AG09319 (cell line): ENCODE measurements at regions not wholly inside any gene's neighbourhood (a gene's known extent, or its start where the extent isn't known, plus 50 kb on each side); places are given as distances from the start of the nearest gene placed in this dataset.

Experiments
- DNase-seq: peaks from one replicate; pipeline ENCODE4 v3.0.0-alpha.2; 2010; ENCODE audit warnings: low read depth; ENCODE audit errors: extremely low read depth
- TF ChIP-seq, protein P1 (sequence below): IDR thresholded peaks from 2 replicates; pipeline ENCODE4 v1.5.1; 2011; ENCODE audit warnings: low read depth, mild to moderate bottlenecking, inconsistent platforms, low read length, moderate library complexity

GRCh38 chr5:89036704-89037489 lies 153.9 kb upstream of the MEF2C start:
- no peak for DNase-seq
- TF ChIP-seq, protein P1, sequence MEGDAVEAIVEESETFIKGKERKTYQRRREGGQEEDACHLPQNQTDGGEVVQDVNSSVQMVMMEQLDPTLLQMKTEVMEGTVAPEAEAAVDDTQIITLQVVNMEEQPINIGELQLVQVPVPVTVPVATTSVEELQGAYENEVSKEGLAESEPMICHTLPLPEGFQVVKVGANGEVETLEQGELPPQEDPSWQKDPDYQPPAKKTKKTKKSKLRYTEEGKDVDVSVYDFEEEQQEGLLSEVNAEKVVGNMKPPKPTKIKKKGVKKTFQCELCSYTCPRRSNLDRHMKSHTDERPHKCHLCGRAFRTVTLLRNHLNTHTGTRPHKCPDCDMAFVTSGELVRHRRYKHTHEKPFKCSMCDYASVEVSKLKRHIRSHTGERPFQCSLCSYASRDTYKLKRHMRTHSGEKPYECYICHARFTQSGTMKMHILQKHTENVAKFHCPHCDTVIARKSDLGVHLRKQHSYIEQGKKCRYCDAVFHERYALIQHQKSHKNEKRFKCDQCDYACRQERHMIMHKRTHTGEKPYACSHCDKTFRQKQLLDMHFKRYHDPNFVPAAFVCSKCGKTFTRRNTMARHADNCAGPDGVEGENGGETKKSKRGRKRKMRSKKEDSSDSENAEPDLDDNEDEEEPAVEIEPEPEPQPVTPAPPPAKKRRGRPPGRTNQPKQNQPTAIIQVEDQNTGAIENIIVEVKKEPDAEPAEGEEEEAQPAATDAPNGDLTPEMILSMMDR = no peak

DNA sequence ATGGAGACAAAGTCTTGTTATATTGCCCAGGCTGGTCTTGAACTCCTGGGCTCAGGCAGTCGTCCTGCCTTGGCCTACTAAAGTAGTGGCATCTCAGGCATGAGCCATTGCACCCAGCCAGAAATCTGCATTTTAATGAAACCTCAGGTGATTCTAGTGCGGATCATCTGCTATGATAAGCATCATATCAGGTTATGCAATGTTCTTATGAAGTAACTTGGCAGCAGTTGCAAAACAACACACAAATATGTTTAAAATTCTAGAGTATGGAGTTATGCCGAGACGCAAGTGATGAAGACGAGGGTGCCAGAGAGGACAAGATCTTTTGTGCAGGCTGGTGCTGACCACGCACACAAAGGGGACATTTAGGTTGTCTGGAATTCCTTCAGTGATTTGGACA lies 153.2 kb upstream of the MEF2C start:
- no peak for DNase-seq
- TF ChIP-seq, protein P1 = no peak

DNA sequence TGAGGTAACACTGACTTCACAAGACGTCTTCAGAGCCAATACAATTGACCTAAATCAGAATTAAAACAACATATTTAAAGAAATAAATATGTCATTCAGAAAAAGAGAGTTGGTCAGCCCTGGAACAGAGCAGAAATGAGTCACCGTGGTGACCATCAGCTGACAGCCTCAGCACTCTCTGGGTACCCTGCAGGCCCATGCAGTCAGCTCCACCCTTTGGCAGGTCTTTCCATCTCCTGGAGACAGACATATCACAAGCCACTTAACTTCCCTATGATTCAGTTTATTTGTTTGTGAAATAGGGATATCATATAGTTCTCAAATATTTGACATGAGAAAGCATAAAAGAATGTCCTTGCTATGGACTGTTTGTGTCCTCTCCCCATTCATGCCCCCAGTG lies 151.6 kb upstream of the MEF2C start:
- TF ChIP-seq, protein P1 = no peak

GRCh38 chr5:89030798-89031197 lies 147.8 kb upstream of the MEF2C start:
- TF ChIP-seq, protein P1 = no peak
- no peak for DNase-seq

More for the DNA sequence above, 151.6 kb upstream of the MEF2C start:
- no peak for DNase-seq

- no peak for DNase-seq
- TF ChIP-seq, protein P1 = no peak
Observed at GRCh38 chr5:89028595-89029285, 145.8 kb upstream of the MEF2C start.

DNA sequence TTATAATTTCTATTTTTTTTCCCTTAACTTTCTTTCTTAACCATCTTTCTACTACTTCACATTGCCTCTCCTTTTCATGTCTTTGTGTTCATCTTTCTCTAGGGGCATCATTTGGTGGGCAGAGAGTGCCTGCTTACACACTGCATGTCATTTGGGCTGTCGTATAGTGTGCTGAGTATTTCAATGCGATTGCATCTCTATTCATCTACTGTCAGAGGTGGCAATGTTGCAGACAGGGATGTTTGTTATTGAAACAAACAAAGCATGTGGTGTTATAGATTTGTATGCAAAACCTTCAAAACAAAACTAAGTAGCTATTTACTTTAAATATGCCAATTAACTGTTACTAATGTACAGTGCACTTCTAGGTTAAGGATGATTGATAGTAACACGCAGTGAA lies 141.1 kb upstream of the MEF2C start:
- TF ChIP-seq, protein P1 = no peak
- no peak for DNase-seq

DNA sequence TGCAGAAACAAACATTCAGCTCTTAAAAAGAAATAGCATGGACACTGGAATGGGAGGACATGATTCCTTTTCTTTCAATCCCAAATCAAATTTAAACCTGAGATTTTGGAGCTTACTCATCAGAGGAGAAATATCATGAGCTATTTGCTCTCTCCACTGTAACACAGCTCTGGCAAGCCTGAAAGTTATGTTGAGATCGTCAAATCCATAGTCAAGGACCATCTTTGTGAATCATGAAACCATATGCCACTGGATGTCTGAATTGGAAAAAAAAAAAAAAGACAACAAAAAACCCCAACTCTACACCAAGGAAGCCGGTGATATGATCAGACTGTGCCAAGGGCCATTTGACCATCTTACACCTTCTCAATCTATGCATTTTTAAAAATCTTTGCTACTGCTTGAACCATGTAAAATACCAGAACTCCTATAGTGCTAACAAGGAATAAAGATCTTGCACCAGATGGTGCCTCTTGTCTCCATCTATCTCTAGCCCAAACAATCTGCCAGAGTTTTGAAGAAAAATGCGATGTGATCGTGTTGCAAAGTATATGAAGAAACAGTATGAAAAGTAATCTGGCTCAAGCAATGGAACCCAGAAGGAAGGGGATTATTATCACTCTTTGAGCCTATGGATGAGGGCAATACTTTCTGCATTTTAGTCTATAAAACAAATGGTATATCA lies 138.1 kb upstream of the MEF2C start:
- TF ChIP-seq, protein P1 = no peak
- no peak for DNase-seq
